ENCODE measurements at regions not wholly inside any gene's neighbourhood (a gene's known extent, or its start where the extent isn't known, plus 50 kb on each side); places are given as distances from the start of the nearest gene placed in this dataset.

DNA sequence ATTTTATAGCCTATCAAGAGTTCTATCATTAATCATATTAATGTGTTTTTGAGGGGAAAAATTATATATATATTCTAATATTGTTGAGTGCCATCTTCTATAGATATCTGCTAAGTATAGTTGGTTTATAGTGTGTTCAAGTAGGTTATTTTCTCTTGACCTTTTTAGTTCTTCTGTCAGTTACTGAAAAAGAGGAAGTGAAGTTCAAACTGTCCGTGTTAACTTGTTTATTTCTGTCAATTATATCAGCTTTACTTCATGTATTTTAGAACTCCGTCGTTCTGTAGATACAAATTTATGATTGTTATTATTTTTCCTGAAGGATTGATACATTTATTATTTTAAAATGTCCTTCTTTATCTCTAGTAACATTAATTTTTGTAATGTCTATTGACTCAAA lies 1209.1 kb downstream of the CDH12 start:
- no peak for TF ChIP-seq EZH2phosphoT487 (IDR thresholded peaks at IDR 0.05; ENCODE audit: low read length)
- TF ChIP-seq, protein P1, sequence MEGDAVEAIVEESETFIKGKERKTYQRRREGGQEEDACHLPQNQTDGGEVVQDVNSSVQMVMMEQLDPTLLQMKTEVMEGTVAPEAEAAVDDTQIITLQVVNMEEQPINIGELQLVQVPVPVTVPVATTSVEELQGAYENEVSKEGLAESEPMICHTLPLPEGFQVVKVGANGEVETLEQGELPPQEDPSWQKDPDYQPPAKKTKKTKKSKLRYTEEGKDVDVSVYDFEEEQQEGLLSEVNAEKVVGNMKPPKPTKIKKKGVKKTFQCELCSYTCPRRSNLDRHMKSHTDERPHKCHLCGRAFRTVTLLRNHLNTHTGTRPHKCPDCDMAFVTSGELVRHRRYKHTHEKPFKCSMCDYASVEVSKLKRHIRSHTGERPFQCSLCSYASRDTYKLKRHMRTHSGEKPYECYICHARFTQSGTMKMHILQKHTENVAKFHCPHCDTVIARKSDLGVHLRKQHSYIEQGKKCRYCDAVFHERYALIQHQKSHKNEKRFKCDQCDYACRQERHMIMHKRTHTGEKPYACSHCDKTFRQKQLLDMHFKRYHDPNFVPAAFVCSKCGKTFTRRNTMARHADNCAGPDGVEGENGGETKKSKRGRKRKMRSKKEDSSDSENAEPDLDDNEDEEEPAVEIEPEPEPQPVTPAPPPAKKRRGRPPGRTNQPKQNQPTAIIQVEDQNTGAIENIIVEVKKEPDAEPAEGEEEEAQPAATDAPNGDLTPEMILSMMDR (IDR thresholded peaks at IDR 0.05; ENCODE audit: low read length): no peak

All from MM.1S (cell line).